Prostate gland (tissue), 2 donors: ENCODE measurements at regions not wholly inside any gene's neighbourhood (a gene's known extent, or its start where the extent isn't known, plus 50 kb on each side); places are given as distances from the start of the nearest gene placed in this dataset.
"Not testable (repeated sequence)": the region's sequence is repeated elsewhere in the genome, so short reads cannot be mapped to it uniquely, and the experiment has no call there.

ENCODE experiments used
- DNase-seq: peaks from one replicate; pipeline ENCODE4 v3.0.0-alpha.2; 2019; ENCODE audit warnings: low spot score
- H3K27ac ChIP-seq, 2 donors: fragments of 200-600 bp; sonication (generic); 2 replicates each; pipeline ENCODE4 v1.5.1; 2017 to 2019
- H3K27me3 ChIP-seq: fragments of 200-600 bp; sonication (generic); replicated peaks from 2 replicates; pipeline ENCODE4 v1.5.1; 2019; ENCODE audit not compliant: insufficient read depth
- H3K36me3 ChIP-seq, 2 donors: fragments of 200-600 bp; sonication (generic); 1 replicate in 1 of 2; 2 replicates in 1 of 2; pipeline versions ENCODE4 v1.5.1 to v1.8.1; 2017 to 2019
- H3K4me1 ChIP-seq: fragments of 200-600 bp; sonication (generic); replicated peaks from 2 replicates; pipeline ENCODE4 v1.5.1; 2019
- H3K4me3 ChIP-seq, 2 donors: fragments of 200-600 bp; sonication (generic); 2 replicates each; pipeline ENCODE4 v1.5.1; 2017 to 2019
- H3K9me3 ChIP-seq: fragments of 200-600 bp; sonication (generic); 2 replicates; pipeline ENCODE4 v1.5.1; 2017
- CTCF ChIP-seq, 4 experiments: fragments of 200-600 bp in 2 of 4; fragments of 450-650 bp in 2 of 4; sonication (generic) in 2 of 4; IDR thresholded peaks; 1 replicate in 3 of 4; 2 replicates in 1 of 4; pipeline ENCODE4 v1.5.1; 2016 to 2019; ENCODE audit warnings: antibody characterized with exemption in 4 of 4, mild to moderate bottlenecking in 2 of 4, moderate library complexity in 2 of 4
- POLR2A ChIP-seq: fragments of 450-650 bp; IDR thresholded peaks from one replicate; pipeline ENCODE4 v1.6.1; 2016; ENCODE audit warnings: antibody characterized with exemption, mild to moderate bottlenecking
- POLR2AphosphoS5 ChIP-seq: sonication (generic); formaldehyde crosslinking; IDR thresholded peaks from one replicate; pipeline ENCODE4 v1.6.1; 2017; ENCODE audit warnings: antibody characterized with exemption
- WGBS: methylation state at CpG from one replicate; pipeline ENCODE4 v1.1.5; 2018; 5-methylcytosine and 5-hydroxymethylcytosine counted together
- intact Hi-C: fragments of 100-400 bp; cut with DNase I; formaldehyde crosslinking; loops from one replicate; pipeline ENCODE4 v1.14.2; 2022

- DNase-seq: no peak
Observed at GRCh38 chrY:7515812-7516211, 604.3 kb upstream of the AMELY start.

GRCh38 chrY:7502896-7503295 lies 591.3 kb upstream of the AMELY start:
- WGBS: 97% methylated on average over 4 of the region's 5 CpGs
- Histone ChIP-seq H3K27ac (no peak overlapping the region), H3K36me3 (no peaks in the 10 kb centered on the region), H3K27me3 (no peaks in the 10 kb centered on the region), H3K4me1 (no peaks in the 10 kb centered on the region), H3K9me3 (no peaks in the 10 kb centered on the region), H3K4me3 (no peak overlapping the region)
- TF ChIP-seq CTCF (IDR thresholded peaks at IDR 0.05) (no peak), POLR2AphosphoS5 (no peak), POLR2A (no peak)
- intact Hi-C loops: no loop called here
- no peak for DNase-seq

More at GRCh38 chrY:7515812-7516211, 604.3 kb upstream of the AMELY start:
- TF ChIP-seq POLR2A (no peak), POLR2AphosphoS5 (no peak), CTCF (IDR thresholded peaks at IDR 0.05) (no peak)
- intact Hi-C loops: no loop called here
- 100% methylated on average over 2 of the region's 2 CpGs for WGBS
- no peaks in the 10 kb centered on the region for H3K27me3 ChIP-seq
- H3K36me3 ChIP-seq: no peaks in the 10 kb centered on the region
- no peaks in the 10 kb centered on the region for H3K4me1 ChIP-seq
- no peak overlapping the region for H3K27ac ChIP-seq
- H3K9me3 ChIP-seq: no peaks in the 10 kb centered on the region
- no peak overlapping the region for H3K4me3 ChIP-seq

- whole genome bisulfite sequencing: 91% methylated on average over 2 of the region's 2 CpGs
- H3K4me3 ChIP-seq: no peak overlapping the region
- TF ChIP-seq CTCF (IDR thresholded peaks at IDR 0.05) (no peak), POLR2A (no peak), POLR2AphosphoS5 (no peak)
- H3K36me3 ChIP-seq: no peaks in the 10 kb centered on the region
- intact Hi-C loops: no loop called here
- H3K27me3 ChIP-seq: no peaks in the 10 kb centered on the region
- H3K4me1 ChIP-seq: no peaks in the 10 kb centered on the region
- H3K27ac ChIP-seq: no peak overlapping the region
- no peak for DNase-seq
- H3K9me3 ChIP-seq: no peaks in the 10 kb centered on the region
Observed at GRCh38 chrY:7501236-7501635, 589.7 kb upstream of the AMELY start.

GRCh38 chrY:7496001-7496400 lies 584.4 kb upstream of the AMELY start:
- H3K27ac ChIP-seq: no peak overlapping the region

GRCh38 chrY:7484455-7485285 lies 573.1 kb upstream of the AMELY start:
- H3K9me3 ChIP-seq, H3K4me1 ChIP-seq, H3K36me3 ChIP-seq, H3K27ac ChIP-seq, DNase-seq, H3K27me3 ChIP-seq, intact Hi-C loops, H3K4me3 ChIP-seq: not testable (repeated sequence)
- WGBS: 21% methylated on average over 8 of the region's 8 CpGs

More at GRCh38 chrY:7496001-7496400, 584.4 kb upstream of the AMELY start:
- TF ChIP-seq POLR2A (no peak), POLR2AphosphoS5 (no peak), CTCF (IDR thresholded peaks at IDR 0.05) (no peak)
- intact Hi-C loops: no loop called here
- Histone ChIP-seq H3K4me1 (no peaks in the 10 kb centered on the region), H3K27me3 (no peaks in the 10 kb centered on the region), H3K36me3 (no peaks in the 10 kb centered on the region), H3K9me3 (no peaks in the 10 kb centered on the region), H3K4me3 (no peak overlapping the region)
- no peak for DNase-seq
- WGBS: 90% methylated on average over 1 of the region's 1 CpG
